K562 (cell line): ENCODE measurements at regions not wholly inside any gene's neighbourhood (a gene's known extent, or its start where the extent isn't known, plus 50 kb on each side); places are given as distances from the start of the nearest gene placed in this dataset.

Source experiments
- GABPB1 ChIP-seq: sonication (generic); formaldehyde crosslinking; IDR thresholded peaks from 2 replicates; pipeline ENCODE4 v1.8.0; 2022; ENCODE audit warnings: mild to moderate bottlenecking, missing genetic modification reagents
- JUNB ChIP-seq: fragments of 450-650 bp; formaldehyde crosslinking; conservative IDR thresholded peaks from 2 replicates; pipeline ENCODE4 v1.4.0; 2020; ENCODE audit warnings: mild to moderate bottlenecking
- NFE2L1 ChIP-seq: fragments of 450-650 bp; IDR thresholded peaks from 2 replicates; pipeline ENCODE4 v1.6.1; 2016; ENCODE audit warnings: missing genetic modification characterization, low read depth, mild to moderate bottlenecking, missing compliant biosample characterization, moderate library complexity, borderline replicate concordance
- POLR2A ChIP-seq: fragments of 450-650 bp; conservative IDR thresholded peaks from 2 replicates; pipeline ENCODE4 v1.6.1; 2016
- TF ChIP-seq, protein P1 (sequence below), 3 experiments: IDR thresholded peaks in 2 of 3; conservative IDR thresholded peaks in 1 of 3; 2 replicates each; pipeline ENCODE4 v1.5.1; 2011 to 2012; ENCODE audit warnings: low read length in 3 of 3, mild to moderate bottlenecking in 3 of 3, control low read depth in 2 of 3, improper control_type of control experiment in 1 of 3, inconsistent platforms in 1 of 3, low read depth in 1 of 3, mixed read lengths in 1 of 3, moderate library complexity in 1 of 3; ENCODE audit not compliant: insufficient read depth in 2 of 3
- TF ChIP-seq, protein P2 (sequence below): sonication (generic); formaldehyde crosslinking; IDR thresholded peaks from 2 replicates; pipeline ENCODE4 v1.8.0; 2022; ENCODE audit warnings: mild to moderate bottlenecking, missing genetic modification reagents

DNA sequence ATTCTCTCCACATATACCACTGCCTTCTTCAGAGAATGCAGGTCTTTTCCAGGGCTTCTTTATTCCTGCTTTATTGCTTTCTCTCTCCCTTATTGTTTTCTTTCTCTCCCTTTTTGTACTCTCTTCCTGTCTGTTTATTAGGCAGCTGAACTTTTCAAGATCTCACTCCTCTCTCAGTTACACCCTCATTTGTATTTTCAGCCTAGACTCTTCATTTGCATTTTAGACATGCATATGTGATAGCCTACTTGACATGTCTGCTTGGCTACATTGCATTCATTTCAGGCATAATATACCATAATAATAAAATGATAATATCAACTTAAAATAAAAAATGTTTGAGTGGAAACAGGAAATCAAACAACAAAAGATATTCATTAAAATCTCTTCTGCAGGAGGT lies 377.9 kb upstream of the TNC start:
- TF ChIP-seq NFE2L1 (tag) (no peak), JUNB (no peak), GABPB1 (no peak), POLR2A (no peak)
- TF ChIP-seq, protein P1, sequence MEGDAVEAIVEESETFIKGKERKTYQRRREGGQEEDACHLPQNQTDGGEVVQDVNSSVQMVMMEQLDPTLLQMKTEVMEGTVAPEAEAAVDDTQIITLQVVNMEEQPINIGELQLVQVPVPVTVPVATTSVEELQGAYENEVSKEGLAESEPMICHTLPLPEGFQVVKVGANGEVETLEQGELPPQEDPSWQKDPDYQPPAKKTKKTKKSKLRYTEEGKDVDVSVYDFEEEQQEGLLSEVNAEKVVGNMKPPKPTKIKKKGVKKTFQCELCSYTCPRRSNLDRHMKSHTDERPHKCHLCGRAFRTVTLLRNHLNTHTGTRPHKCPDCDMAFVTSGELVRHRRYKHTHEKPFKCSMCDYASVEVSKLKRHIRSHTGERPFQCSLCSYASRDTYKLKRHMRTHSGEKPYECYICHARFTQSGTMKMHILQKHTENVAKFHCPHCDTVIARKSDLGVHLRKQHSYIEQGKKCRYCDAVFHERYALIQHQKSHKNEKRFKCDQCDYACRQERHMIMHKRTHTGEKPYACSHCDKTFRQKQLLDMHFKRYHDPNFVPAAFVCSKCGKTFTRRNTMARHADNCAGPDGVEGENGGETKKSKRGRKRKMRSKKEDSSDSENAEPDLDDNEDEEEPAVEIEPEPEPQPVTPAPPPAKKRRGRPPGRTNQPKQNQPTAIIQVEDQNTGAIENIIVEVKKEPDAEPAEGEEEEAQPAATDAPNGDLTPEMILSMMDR (IDR thresholded peaks at IDR 0.05 in 2 of 3, conservative IDR thresholded peaks at IDR 0.05 in 1 of 3; ENCODE audit: insufficient read depth in 2 of 3, low read depth in 1 of 3, low read length in 3 of 3) = no peak
- TF ChIP-seq, protein P2, sequence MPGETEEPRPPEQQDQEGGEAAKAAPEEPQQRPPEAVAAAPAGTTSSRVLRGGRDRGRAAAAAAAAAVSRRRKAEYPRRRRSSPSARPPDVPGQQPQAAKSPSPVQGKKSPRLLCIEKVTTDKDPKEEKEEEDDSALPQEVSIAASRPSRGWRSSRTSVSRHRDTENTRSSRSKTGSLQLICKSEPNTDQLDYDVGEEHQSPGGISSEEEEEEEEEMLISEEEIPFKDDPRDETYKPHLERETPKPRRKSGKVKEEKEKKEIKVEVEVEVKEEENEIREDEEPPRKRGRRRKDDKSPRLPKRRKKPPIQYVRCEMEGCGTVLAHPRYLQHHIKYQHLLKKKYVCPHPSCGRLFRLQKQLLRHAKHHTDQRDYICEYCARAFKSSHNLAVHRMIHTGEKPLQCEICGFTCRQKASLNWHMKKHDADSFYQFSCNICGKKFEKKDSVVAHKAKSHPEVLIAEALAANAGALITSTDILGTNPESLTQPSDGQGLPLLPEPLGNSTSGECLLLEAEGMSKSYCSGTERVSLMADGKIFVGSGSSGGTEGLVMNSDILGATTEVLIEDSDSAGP (CRISPR knock-in tag) = no peak
